Chondrocyte (in vitro differentiated cells): ENCODE measurements at regions not wholly inside any gene's neighbourhood (a gene's known extent, or its start where the extent isn't known, plus 50 kb on each side); places are given as distances from the start of the nearest gene placed in this dataset.
"Not testable (repeated sequence)": the region's sequence is repeated elsewhere in the genome, so short reads cannot be mapped to it uniquely, and the experiment has no call there.

Experiments used
- DNase-seq: peaks from one replicate; pipeline ENCODE4 v3.0.0; 2021; ENCODE audit warnings: mixed read lengths, low spot score
- H3K27ac Mint-ChIP-seq: one replicate; pipeline ENCODE4 v1.8.0; 2021; ENCODE audit warnings: mild to moderate bottlenecking, moderate library complexity, mixed read lengths; ENCODE audit not compliant: unreplicated experiment
- H3K27me3 Mint-ChIP-seq: 2 replicates; pipeline ENCODE4 v1.8.0; 2021; ENCODE audit warnings: low read depth, mixed read lengths
- H3K36me3 Mint-ChIP-seq: 2 replicates; pipeline ENCODE4 v1.8.0; 2021; ENCODE audit warnings: low read depth, mixed read lengths
- H3K4me1 Mint-ChIP-seq: 2 replicates; pipeline ENCODE4 v1.8.0; 2021; ENCODE audit warnings: low read depth, mild to moderate bottlenecking, mixed read lengths
- H3K4me3 Mint-ChIP-seq: one replicate; pipeline ENCODE4 v1.8.0; 2021; ENCODE audit warnings: mild to moderate bottlenecking, moderate library complexity, mixed read lengths; ENCODE audit not compliant: unreplicated experiment
- H3K9me3 Mint-ChIP-seq: 2 replicates; pipeline ENCODE4 v1.8.0; 2021; ENCODE audit warnings: low read depth, mixed read lengths
- CTCF ChIP-seq: fragments of 200-600 bp; sonication (generic); IDR thresholded peaks from 2 replicates; pipeline ENCODE4 v1.5.0; 2021; ENCODE audit warnings: antibody characterized with exemption, mild to moderate bottlenecking, moderate library complexity

DNA sequence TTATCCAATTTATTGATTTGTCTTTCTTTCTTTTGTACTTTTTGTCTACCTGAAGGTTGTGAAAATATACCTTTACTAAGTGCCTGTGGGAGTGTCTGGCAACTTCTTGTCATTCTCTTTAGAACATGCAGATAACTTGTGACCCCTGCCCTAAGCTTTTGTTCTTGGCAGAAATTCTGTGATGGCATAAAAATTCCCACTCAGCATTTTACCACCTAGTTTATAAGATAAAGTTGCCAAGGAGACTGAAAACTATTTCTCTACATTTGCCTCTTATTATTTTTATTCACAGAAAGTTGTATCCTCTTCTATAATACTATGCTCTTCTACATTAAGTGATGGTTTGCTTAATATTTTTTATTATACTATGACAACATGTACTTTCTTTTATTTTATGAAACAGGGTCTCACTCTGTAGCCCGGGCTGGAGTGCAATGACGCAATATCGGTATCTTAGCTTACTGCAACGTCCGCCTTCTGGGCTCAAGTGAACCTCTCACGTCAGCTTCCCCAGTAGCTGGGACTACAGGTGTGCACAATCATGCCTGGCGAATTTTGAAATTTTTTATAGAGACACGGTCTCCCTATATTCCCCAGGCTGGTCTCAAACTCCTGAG is 683.5 kb downstream of the ANKRD7 start:
- Mint-ChIP-seq H3K9me3 (peaks cover 3% of the 10 kb centered on the region), H3K4me3 (no peak overlapping the region), H3K36me3 (no peaks in the 10 kb centered on the region), H3K27me3 (peaks cover 10% of the 10 kb centered on the region), H3K4me1 (no peaks in the 10 kb centered on the region), H3K27ac (no peak overlapping the region)
- no peak for TF ChIP-seq CTCF
- no peak for DNase-seq

- H3K9me3 Mint-ChIP-seq, H3K4me3 Mint-ChIP-seq, H3K36me3 Mint-ChIP-seq, H3K4me1 Mint-ChIP-seq, H3K27ac Mint-ChIP-seq, DNase-seq, H3K27me3 Mint-ChIP-seq: not testable (repeated sequence)
Observed at GRCh38 chr7:118916120-118916519, 691.6 kb downstream of the ANKRD7 start.

DNA sequence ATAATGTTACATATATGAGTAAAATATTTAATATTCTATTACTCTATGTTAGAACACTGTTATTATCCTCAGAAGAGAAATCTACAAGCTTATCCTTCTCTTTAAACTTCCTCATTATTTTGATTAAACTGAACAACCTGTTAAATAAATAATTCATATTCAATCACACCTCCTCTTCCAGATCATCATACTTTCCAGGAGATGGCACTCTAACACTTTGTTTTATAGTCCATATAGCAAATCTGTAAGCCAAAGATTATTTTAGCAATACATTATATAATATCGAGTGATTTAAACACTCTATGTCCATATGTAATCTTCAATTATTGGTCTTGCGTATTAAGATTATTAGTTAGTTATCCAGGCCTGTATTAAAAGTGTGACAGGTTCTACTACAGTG is 694.1 kb downstream of the ANKRD7 start:
- peak; percentile 85 for TF ChIP-seq CTCF
- Mint-ChIP-seq H3K27me3 (peaks cover 2% of the 10 kb centered on the region), H3K4me1 (no peaks in the 10 kb centered on the region), H3K36me3 (no peaks in the 10 kb centered on the region), H3K4me3 (no peak overlapping the region), H3K9me3 (no peaks in the 10 kb centered on the region), H3K27ac (no peak overlapping the region)
- DNase-seq: no peak

DNA sequence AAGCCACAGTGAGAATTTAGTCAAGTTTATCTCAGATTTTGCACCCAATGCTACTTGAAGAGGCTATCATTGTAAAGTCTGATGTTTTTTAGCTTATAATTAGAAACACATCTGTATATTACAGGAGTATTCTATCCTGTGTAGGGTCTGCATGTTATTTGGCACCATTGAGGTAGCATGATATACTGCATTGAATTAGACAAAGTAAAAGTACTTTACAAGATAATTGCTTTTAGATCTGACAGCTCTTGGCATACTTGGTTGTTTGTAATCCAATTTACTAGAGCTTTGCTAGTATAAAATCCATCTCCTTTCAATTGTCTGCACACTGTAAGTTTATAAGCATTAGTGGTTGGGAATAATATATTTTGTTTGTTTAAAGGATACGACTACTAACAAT is 714.3 kb downstream of the ANKRD7 start:
- no peak for DNase-seq
- Mint-ChIP-seq H3K9me3 (no peaks in the 10 kb centered on the region), H3K4me1 (no peaks in the 10 kb centered on the region), H3K36me3 (no peaks in the 10 kb centered on the region), H3K27me3 (peaks cover 4% of the 10 kb centered on the region), H3K4me3 (no peak overlapping the region), H3K27ac (no peak overlapping the region)
- TF ChIP-seq CTCF: no peak

- H3K4me1 Mint-ChIP-seq: no peaks in the 10 kb centered on the region
Observed at GRCh38 chr7:118944271-118944670, 719.8 kb downstream of the ANKRD7 start.

More at GRCh38 chr7:118944271-118944670, 719.8 kb downstream of the ANKRD7 start:
- H3K27ac Mint-ChIP-seq: no peak overlapping the region
- no peak for TF ChIP-seq CTCF
- no peak for DNase-seq
- H3K36me3 Mint-ChIP-seq: no peaks in the 10 kb centered on the region
- no peaks in the 10 kb centered on the region for H3K9me3 Mint-ChIP-seq
- H3K27me3 Mint-ChIP-seq: peaks cover 4% of the 10 kb centered on the region
- H3K4me3 Mint-ChIP-seq: no peak overlapping the region
